SHP77 treated with DMSO at 0.1 percent for 48 hours (cell line): ENCODE measurements at regions not wholly inside any gene's neighbourhood (a gene's known extent, or its start where the extent isn't known, plus 50 kb on each side); places are given as distances from the start of the nearest gene placed in this dataset.

Experiments
- DNase-seq: peaks from one replicate; lab custom pipeline; 2025; lab: John Stamatoyannopoulos, UW

- DNase-seq = no peak
Observed at GRCh38 chr1:168455764-168456163, 88.0 kb downstream of the XCL2 start.

DNA sequence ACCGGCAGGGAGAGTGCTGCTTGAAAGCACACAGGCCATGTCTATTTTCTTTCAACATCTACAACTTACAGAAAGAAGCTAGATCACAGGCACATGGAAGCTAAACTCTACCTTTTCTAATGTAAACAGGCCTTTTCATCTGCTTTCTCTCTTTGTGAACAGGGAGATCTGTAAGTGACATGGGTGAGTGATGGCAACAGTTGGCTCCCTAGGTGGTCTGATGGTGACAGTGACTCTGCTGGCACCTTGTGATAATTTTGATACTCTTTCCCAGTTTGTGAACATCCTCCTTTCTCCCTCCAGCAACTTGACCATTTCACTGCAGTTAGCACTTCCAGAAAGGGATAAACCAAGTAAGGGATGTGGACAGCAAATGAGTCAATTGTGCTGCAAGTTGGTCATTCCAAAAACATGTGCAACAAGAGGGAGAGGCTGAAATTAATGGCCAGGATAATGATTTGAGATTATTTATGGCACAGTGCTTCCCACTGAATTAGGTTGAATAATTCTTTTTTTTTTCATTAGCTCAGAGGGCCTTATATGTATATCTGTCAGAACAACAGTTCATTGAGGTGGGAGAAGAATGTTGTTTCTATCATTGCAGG lies 89.5 kb downstream of the XCL2 start:
- DNase-seq = no peak

GRCh38 chr1:168453056-168453455 lies 90.7 kb downstream of the XCL2 start:
- no peak for DNase-seq

- no peak for DNase-seq
Observed at GRCh38 chr1:168452329-168452728, 91.5 kb downstream of the XCL2 start.

- DNase-seq = no peak
Observed at GRCh38 chr1:168447871-168448270, 95.9 kb downstream of the XCL2 start.

DNA sequence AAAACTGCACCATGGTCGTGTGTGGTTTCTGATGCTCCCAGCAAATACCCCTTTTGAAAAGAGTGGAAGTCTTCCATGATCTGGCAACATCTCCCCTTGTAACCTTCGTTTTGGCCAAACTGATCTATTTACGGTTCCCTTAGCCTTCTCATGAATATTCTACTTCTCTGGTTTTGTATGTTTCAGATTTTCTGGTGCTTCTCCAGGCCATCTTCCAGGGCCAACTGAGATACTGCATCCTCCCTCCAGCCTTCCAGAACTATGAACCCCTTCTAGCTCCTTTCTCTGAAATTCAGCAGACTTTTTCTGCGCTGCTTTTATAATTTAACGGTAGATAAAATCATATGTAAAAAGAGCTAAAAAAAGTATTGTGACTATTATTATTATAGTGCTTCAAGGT lies 97.7 kb downstream of the XCL2 start:
- DNase-seq = no peak

DNA sequence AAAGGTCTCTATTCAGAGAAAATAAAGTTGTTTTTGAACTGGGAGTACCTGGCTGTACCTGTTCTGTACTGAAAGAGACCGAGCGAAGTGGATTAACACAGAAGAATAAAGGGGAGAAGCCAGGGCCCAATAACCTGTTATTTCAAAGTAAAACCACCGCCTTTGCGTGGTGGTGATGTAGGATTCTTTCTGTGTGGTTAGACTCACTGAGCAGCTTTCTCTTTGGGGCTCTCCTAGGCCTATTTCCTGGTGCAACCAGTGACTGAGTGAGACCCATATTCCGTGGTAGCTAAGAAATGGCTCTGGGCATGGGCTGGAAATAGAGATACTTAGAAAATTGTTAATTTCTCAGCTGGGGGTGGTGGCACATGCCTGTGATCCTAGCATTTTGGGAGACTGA lies 99.9 kb downstream of the XCL2 start:
- no peak for DNase-seq

- no peak for DNase-seq
Observed at GRCh38 chr1:168443356-168443755, 100.4 kb downstream of the XCL2 start.

DNA sequence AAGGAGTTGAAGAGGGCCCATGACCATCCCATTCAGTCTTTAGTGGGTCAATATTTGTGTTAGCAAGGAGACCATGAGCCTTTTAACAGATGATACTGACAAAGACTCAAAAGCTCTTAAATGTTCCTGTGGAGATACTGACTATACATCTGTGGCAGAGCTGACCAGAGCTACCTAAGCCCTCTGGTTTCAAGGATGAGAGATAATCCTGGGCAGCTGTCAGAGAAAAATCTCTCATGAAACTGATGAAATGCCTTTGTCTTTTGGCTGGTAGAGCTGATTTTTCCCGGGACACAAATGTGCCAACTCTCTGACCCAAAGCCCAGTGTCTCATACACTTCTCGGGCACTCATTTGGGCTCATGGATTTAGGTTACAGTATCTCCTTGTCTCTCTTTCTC lies 100.9 kb downstream of the XCL2 start:
- DNase-seq = peak; percentile 55

DNA sequence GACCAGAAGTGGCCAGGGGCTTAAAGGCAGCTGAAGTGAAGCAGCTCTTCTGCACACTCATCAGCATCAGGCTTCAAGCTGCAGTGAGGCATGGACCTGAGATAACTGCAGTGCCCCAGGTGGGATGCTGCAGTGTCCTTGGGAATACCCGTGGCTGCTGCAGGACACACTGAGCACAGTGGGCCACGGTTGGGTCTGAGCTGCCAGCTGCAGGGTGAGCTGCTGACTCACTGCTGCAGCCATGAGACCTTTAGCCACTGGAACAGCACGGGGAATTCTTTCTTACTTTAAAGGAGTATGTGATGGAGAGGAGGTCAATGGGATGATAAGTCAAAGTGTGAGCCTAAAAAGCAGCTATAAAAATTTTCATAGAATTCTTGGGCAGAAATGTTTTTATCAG lies 102.1 kb downstream of the XCL2 start:
- DNase-seq = no peak

DNA sequence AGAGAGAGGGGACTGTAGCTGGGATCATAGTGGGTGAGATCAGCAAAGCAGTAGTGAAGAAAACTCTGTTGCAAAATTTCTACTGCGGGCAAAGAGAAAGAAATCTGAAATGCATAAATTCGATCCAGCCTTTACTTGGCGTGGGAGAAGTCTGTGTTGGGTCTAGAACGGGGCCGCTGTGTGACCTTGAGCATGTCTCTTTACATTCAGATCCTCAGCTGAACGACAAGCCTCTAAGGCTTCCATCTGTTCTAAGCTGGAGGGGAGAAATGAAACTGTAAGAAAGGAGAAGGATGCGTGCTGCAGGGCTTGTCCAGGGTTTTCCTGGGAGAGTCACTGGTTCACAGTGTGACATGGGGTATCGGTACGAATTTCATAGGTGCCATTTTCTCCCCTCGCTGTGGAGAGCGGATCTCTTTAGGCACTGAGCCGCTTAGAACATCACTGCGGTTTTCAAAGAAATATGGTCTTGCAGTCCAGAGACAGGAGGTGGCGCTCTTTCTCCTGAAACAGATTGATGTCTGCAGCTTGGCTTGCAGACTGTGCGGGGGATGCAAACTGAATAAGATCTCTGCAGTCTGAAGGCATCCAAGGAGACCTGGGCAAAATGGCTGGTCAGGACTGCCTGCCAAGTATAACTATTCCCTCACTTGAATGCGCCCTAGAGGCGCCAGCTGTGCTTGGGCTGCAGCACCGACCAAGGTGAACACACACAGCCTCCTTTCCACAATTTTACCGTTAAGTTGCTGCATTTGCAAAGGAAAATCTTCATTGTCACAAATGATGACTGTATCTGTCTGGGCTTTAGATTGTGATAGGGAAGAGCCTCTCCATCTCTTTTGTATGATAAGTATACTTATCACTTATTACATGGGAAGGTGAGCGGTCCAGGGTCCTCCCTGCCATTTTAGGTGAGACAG lies 104.1 kb downstream of the XCL2 start:
- peak; percentile 83 for DNase-seq

DNA sequence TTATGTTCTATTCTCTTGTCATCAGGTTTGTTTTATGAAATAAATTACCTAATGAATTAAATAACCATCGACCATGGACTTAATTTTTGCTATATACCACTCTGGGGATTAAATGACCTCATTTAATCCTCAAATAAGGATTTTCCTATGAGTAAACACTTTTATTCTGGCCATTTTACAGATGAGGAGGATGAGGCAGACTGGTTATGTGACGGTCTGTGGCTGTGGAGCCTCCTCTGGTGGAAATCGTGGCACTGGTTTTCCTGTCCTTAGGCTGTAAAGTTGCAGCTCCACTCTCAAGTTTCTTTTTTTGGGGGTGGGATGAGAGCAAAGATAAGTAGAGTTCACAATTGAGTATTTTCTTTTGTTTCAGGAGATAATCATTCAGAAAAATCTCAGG lies 105.2 kb downstream of the XCL2 start:
- DNase-seq = no peak

- DNase-seq = no peak
Observed at GRCh38 chr1:168437821-168438220, 106.0 kb downstream of the XCL2 start.

- DNase-seq = no peak
Observed at GRCh38 chr1:168435439-168435838, 108.4 kb downstream of the XCL2 start.

DNA sequence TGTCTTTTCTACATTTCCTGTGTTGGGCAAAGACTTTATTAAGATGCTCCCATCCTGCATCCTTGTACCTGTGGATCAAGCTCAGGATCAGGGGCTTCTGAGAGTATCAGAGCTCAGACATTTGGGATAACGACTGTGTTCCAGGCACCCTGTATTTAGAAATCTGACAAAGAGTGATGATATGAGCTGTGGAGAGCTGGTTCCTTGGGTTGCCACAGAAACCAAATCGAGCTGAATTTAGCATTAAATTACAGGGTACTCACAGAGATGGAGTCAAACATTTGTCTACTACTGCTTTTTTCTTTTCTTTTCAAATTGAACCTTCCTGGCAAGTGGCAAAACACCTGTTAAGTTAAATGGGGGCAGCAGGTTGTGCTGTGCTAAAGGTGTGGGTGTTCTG lies 110.6 kb downstream of the XCL2 start:
- no peak for DNase-seq

GRCh38 chr1:168431882-168432281 lies 111.9 kb downstream of the XCL2 start:
- DNase-seq = no peak

DNA sequence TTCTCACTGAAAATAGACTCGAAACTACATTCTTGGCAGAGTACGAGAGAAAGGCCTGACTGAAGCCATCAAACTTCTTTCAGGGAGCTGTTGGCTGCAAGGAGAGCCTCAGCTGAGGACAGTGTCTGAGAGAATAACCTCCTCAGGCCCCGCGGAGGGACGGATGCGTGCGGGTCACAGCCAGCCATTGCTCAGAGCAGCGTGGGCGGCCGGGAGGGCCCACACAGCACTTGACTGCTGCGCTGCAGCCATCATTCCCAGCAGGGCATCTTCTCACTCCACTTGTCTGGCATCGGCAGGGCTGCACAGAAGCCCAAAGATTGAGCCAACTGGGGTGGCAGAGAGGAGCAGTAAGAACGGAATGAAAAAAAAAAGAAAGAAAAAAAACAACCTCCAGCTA lies 113.5 kb downstream of the XCL2 start:
- no peak for DNase-seq

GRCh38 chr1:168428063-168428731 lies 115.6 kb downstream of the XCL2 start:
- DNase-seq = no peak

DNA sequence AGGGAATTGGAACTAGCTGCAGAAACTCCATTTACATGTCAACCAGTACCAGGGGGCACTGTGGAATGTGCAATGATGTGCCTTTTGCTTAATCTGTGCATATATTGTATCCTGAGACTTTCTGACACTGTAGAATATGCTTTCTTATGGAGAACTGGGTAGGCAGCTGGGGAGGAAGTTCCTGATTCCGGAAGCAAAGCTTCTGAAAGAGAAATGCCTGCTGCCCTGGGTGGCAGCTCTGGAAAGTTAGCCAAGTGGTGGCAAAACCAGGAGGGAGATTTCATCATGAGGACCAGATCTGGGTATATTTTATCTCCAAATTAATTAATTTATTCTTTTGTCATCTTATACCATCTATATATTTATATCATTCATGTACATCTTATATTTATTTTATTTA lies 116.7 kb downstream of the XCL2 start:
- no peak for DNase-seq

- no peak for DNase-seq
Observed at GRCh38 chr1:168424281-168424680, 119.5 kb downstream of the XCL2 start.

DNA sequence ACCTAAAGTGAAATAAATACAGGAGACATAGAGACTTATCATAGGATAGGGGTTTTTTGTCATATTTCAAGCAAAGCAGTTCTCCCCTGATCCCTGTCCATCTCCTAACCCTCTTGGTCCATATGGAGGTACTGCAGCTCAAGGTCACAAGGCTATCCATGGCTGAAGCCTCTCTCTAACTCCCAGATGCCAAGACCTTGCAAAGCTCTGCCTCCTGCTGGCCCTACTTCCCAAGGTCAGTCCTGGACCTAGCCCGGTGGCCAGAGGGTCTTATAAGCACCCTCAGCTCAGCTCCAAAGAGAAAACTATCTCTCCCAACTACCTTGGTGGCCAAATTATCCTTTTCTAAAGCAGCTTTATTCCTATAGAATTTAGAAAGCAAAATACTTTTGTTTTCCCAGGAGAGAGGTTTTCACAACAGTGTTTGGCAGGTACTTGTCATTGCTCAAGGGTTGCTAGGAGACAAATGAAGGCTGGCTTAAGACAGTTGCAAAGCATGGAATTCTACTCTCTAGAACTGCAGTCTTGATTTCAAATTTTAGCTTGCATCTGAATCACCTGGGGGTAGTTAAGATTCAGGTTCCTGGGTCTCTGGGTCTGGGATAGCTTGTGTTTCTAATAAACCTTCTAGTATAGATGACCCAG lies 121.5 kb downstream of the XCL2 start:
- no peak for DNase-seq

GRCh38 chr1:168421399-168422004 lies 122.3 kb downstream of the XCL2 start:
- DNase-seq = no peak
